ENCODE measurements at regions not wholly inside any gene's neighbourhood (a gene's known extent, or its start where the extent isn't known, plus 50 kb on each side); places are given as distances from the start of the nearest gene placed in this dataset.
A peak's percentile ranks its signal among the peaks of the same experiment; 100 is the strongest.
"Not testable (repeated sequence)": the region's sequence is repeated elsewhere in the genome, so short reads cannot be mapped to it uniquely, and the experiment has no call there.

- FAIRE-seq (no peak), DNase-seq (ENCODE audit: insufficient read length, low spot score) (no peak)
- TF ChIP-seq CTCF (IDR thresholded peaks at IDR 0.05; ENCODE audit: insufficient read depth, missing control alignments): no peak
Measured at GRCh38 chr15:23869396-23869795, 182.3 kb upstream of the NDN start.

- DNase-seq (ENCODE audit: insufficient read length, low spot score); FAIRE-seq: not testable (repeated sequence)
Measured at GRCh38 chr15:23873613-23874012, 186.5 kb upstream of the NDN start.

- DNase-seq (ENCODE audit: insufficient read length, low spot score): peak; percentile 48
- no peak for FAIRE-seq
- peak; percentile 85 for TF ChIP-seq CTCF (IDR thresholded peaks at IDR 0.05; ENCODE audit: insufficient read depth, missing control alignments)
Measured at GRCh38 chr15:23877502-23878412, 190.7 kb upstream of the NDN start.

- DNase-seq (ENCODE audit: insufficient read length, low spot score) (no peak), FAIRE-seq (no peak)
- TF ChIP-seq CTCF (IDR thresholded peaks at IDR 0.05; ENCODE audit: insufficient read depth, missing control alignments): no peak
Measured at GRCh38 chr15:23881291-23881690, 194.2 kb upstream of the NDN start.

GRCh38 chr15:23890218-23890617 is 203.1 kb upstream of the NDN start:
- no peak for DNase-seq (ENCODE audit: insufficient read length, low spot score)
- TF ChIP-seq CTCF (IDR thresholded peaks at IDR 0.05; ENCODE audit: insufficient read depth, missing control alignments): no peak
- FAIRE-seq: no peak

GRCh38 chr15:23897091-23897490 is 210.0 kb upstream of the NDN start:
- DNase-seq (ENCODE audit: insufficient read length, low spot score) (no peak), FAIRE-seq (no peak)
- no peak for TF ChIP-seq CTCF (IDR thresholded peaks at IDR 0.05; ENCODE audit: insufficient read depth, missing control alignments)

GRCh38 chr15:23897531-23897930 is 210.4 kb upstream of the NDN start:
- FAIRE-seq: no peak
- DNase-seq (ENCODE audit: insufficient read length, low spot score): no peak
- TF ChIP-seq CTCF (IDR thresholded peaks at IDR 0.05; ENCODE audit: insufficient read depth, missing control alignments): no peak

Data from D721Med (cell line).